ENCODE measurements at regions not wholly inside any gene's neighbourhood (a gene's known extent, or its start where the extent isn't known, plus 50 kb on each side); places are given as distances from the start of the nearest gene placed in this dataset.
"Not testable (repeated sequence)": the region's sequence is repeated elsewhere in the genome, so short reads cannot be mapped to it uniquely, and the experiment has no call there.

- Histone ChIP-seq H3K4me3 (ENCODE audit: insufficient read length, low read depth) (no peak overlapping the region), H3K9me3 (ENCODE audit: insufficient read depth, low read length) (no peaks in the 10 kb centered on the region), H3K27me3 (ENCODE audit: insufficient read depth, insufficient read length) (no peaks in the 10 kb centered on the region), H3K4me1 (ENCODE audit: insufficient read depth, insufficient read length) (no peaks in the 10 kb centered on the region), H3K36me3 (ENCODE audit: insufficient read depth, insufficient read length, low read length) (no peaks in the 10 kb centered on the region), H3K9ac (ENCODE audit: insufficient read length, low read depth) (no peak overlapping the region)
- no peak for DNase-seq (ENCODE audit: low read depth, low spot score)
- TF ChIP-seq ZNF274 (IDR thresholded peaks at IDR 0.05; ENCODE audit: low read depth, low read length) (no peak), SUZ12 (IDR thresholded peaks at IDR 0.05; ENCODE audit: extremely low read depth, insufficient read depth, insufficient read length) (no peak), YY1 (IDR thresholded peaks at IDR 0.05; ENCODE audit: insufficient read depth, insufficient read length) (no peak)
These were observed 177.3 kb downstream of the DKK1 start for GRCh38 chr10:52491246-52491995.

- DNase-seq (ENCODE audit: low read depth, low spot score), result no peak
- no peak overlapping the region for H3K4me3 ChIP-seq (ENCODE audit: insufficient read length, low read depth)
- H3K9me3 ChIP-seq (ENCODE audit: insufficient read depth, low read length), result peaks cover 8% of the 10 kb centered on the region; the same call in 1 of the 2 replicates
- TF ChIP-seq YY1 (IDR thresholded peaks at IDR 0.05; ENCODE audit: insufficient read depth, insufficient read length) (no peak), SUZ12 (IDR thresholded peaks at IDR 0.05; ENCODE audit: extremely low read depth, insufficient read depth, insufficient read length) (no peak), ZNF274 (IDR thresholded peaks at IDR 0.05; ENCODE audit: low read depth, low read length) (no peak)
- no peak overlapping the region for H3K9ac ChIP-seq (ENCODE audit: insufficient read length, low read depth)
- H3K27me3 ChIP-seq (ENCODE audit: insufficient read depth, insufficient read length), result no peaks in the 10 kb centered on the region
- H3K4me1 ChIP-seq (ENCODE audit: insufficient read depth, insufficient read length), result no peaks in the 10 kb centered on the region
- H3K36me3 ChIP-seq (ENCODE audit: insufficient read depth, insufficient read length, low read length), result no peaks in the 10 kb centered on the region
These were observed 185.2 kb downstream of the DKK1 start for GRCh38 chr10:52499281-52499680.

DNA sequence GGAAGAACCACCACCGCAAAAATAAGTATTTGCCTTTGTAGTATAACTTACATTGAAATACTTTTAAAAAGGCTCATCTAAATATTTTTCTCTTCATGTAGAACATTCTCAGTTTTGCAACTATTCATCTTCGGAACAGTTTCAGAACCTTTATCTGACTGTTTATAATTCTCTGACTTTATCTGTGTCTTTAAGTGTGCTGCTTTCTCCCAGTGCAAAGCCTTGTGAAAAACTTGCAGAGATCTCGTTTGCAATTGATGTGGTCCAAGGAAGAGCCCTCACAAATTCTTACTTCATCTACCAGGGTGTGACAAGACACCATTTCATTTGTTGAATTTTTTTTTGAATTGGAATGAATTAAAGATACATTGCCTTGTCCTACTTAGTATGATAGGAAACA lies 186.4 kb downstream of the DKK1 start:
- H3K27me3 ChIP-seq (ENCODE audit: insufficient read depth, insufficient read length), result no peaks in the 10 kb centered on the region
- no peak overlapping the region for H3K4me3 ChIP-seq (ENCODE audit: insufficient read length, low read depth)
- H3K36me3 ChIP-seq (ENCODE audit: insufficient read depth, insufficient read length, low read length), result no peaks in the 10 kb centered on the region
- no peaks in the 10 kb centered on the region for H3K4me1 ChIP-seq (ENCODE audit: insufficient read depth, insufficient read length)
- H3K9me3 ChIP-seq (ENCODE audit: insufficient read depth, low read length), result peaks cover 14% of the 10 kb centered on the region; the same call in 1 of the 2 replicates
- TF ChIP-seq ZNF274 (IDR thresholded peaks at IDR 0.05; ENCODE audit: low read depth, low read length), result no peak
- no peak for TF ChIP-seq SUZ12 (IDR thresholded peaks at IDR 0.05; ENCODE audit: extremely low read depth, insufficient read depth, insufficient read length)
- TF ChIP-seq YY1 (IDR thresholded peaks at IDR 0.05; ENCODE audit: insufficient read depth, insufficient read length), result no peak
- no peak for DNase-seq (ENCODE audit: low read depth, low spot score)
- no peak overlapping the region for H3K9ac ChIP-seq (ENCODE audit: insufficient read length, low read depth)

DNA sequence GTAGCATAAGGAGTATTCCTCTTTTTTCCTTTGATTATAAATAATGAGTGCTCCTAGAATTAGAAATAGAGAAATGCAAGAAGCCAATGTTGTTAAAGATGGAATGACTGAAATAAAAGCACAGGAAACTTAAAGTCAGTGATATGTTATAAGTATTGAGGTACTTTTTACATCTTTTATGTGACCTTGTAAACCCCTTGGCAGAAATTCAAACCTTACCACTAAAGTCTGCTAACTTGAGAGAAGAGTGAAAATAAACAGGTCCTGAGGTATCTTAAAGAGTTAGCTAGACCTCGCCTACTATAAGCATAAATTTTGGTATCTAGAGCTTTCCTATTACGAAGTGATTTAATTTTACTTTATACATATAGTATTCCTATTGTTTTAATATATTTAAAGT lies 188.2 kb downstream of the DKK1 start:
- no peak overlapping the region for H3K4me3 ChIP-seq (ENCODE audit: insufficient read length, low read depth)
- no peak for DNase-seq (ENCODE audit: low read depth, low spot score)
- H3K27me3 ChIP-seq (ENCODE audit: insufficient read depth, insufficient read length), result no peaks in the 10 kb centered on the region
- H3K9me3 ChIP-seq (ENCODE audit: insufficient read depth, low read length), result peaks cover 18% of the 10 kb centered on the region
- TF ChIP-seq ZNF274 (IDR thresholded peaks at IDR 0.05; ENCODE audit: low read depth, low read length) (no peak), SUZ12 (IDR thresholded peaks at IDR 0.05; ENCODE audit: extremely low read depth, insufficient read depth, insufficient read length) (no peak), YY1 (IDR thresholded peaks at IDR 0.05; ENCODE audit: insufficient read depth, insufficient read length) (no peak)
- no peaks in the 10 kb centered on the region for H3K36me3 ChIP-seq (ENCODE audit: insufficient read depth, insufficient read length, low read length)
- H3K4me1 ChIP-seq (ENCODE audit: insufficient read depth, insufficient read length), result no peaks in the 10 kb centered on the region
- no peak overlapping the region for H3K9ac ChIP-seq (ENCODE audit: insufficient read length, low read depth)

GRCh38 chr10:52505341-52505740 lies 191.3 kb downstream of the DKK1 start:
- H3K9me3 ChIP-seq (ENCODE audit: insufficient read depth, low read length), result peaks cover 40% of the 10 kb centered on the region
- H3K4me1 ChIP-seq (ENCODE audit: insufficient read depth, insufficient read length); DNase-seq (ENCODE audit: low read depth, low spot score); H3K4me3 ChIP-seq (ENCODE audit: insufficient read length, low read depth); H3K27me3 ChIP-seq (ENCODE audit: insufficient read depth, insufficient read length); H3K9ac ChIP-seq (ENCODE audit: insufficient read length, low read depth); H3K36me3 ChIP-seq (ENCODE audit: insufficient read depth, insufficient read length, low read length): not testable (repeated sequence)

DNA sequence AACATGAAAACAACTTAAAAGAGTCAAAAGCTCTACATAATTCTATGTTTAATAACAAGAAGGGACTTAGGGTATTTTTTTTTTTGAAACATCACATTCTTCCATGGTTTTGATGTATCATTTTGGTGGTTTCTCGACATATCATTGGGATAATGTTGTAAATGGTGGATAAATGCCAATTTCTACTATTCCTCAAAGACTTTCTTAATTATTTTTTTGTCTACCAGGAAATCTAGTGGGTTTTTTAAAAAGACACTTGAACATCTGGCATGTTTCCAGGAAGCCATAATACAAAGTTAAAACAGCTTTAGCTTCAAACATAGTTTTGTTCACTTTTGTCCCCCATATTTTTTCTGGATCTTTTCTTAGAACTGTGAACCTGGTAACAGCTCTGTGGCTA lies 200.4 kb downstream of the DKK1 start:
- H3K4me3 ChIP-seq (ENCODE audit: insufficient read length, low read depth), result no peak overlapping the region
- no peak overlapping the region for H3K9ac ChIP-seq (ENCODE audit: insufficient read length, low read depth)
- no peak for TF ChIP-seq SUZ12 (IDR thresholded peaks at IDR 0.05; ENCODE audit: extremely low read depth, insufficient read depth, insufficient read length)
- TF ChIP-seq ZNF274 (IDR thresholded peaks at IDR 0.05; ENCODE audit: low read depth, low read length), result no peak
- TF ChIP-seq YY1 (IDR thresholded peaks at IDR 0.05; ENCODE audit: insufficient read depth, insufficient read length), result no peak
- H3K27me3 ChIP-seq (ENCODE audit: insufficient read depth, insufficient read length), result no peaks in the 10 kb centered on the region
- DNase-seq (ENCODE audit: low read depth, low spot score), result no peak
- H3K36me3 ChIP-seq (ENCODE audit: insufficient read depth, insufficient read length, low read length), result no peaks in the 10 kb centered on the region
- no peaks in the 10 kb centered on the region for H3K4me1 ChIP-seq (ENCODE audit: insufficient read depth, insufficient read length)
- peaks cover 11% of the 10 kb centered on the region for H3K9me3 ChIP-seq (ENCODE audit: insufficient read depth, low read length)

- no peak for TF ChIP-seq YY1 (IDR thresholded peaks at IDR 0.05; ENCODE audit: insufficient read depth, insufficient read length)
- TF ChIP-seq ZNF274 (IDR thresholded peaks at IDR 0.05; ENCODE audit: low read depth, low read length), result no peak
- TF ChIP-seq SUZ12 (IDR thresholded peaks at IDR 0.05; ENCODE audit: extremely low read depth, insufficient read depth, insufficient read length), result no peak
- peak; percentile 3 for DNase-seq (ENCODE audit: low read depth, low spot score)
- no peak overlapping the region for H3K4me3 ChIP-seq (ENCODE audit: insufficient read length, low read depth)
- H3K36me3 ChIP-seq (ENCODE audit: insufficient read depth, insufficient read length, low read length), result no peaks in the 10 kb centered on the region
- no peaks in the 10 kb centered on the region for H3K27me3 ChIP-seq (ENCODE audit: insufficient read depth, insufficient read length)
- no peaks in the 10 kb centered on the region for H3K4me1 ChIP-seq (ENCODE audit: insufficient read depth, insufficient read length)
- no peak overlapping the region for H3K9ac ChIP-seq (ENCODE audit: insufficient read length, low read depth)
- H3K9me3 ChIP-seq (ENCODE audit: insufficient read depth, low read length), result no peaks in the 10 kb centered on the region
These were observed 202.9 kb downstream of the DKK1 start for GRCh38 chr10:52517012-52517411.
